Pancreas (tissue), 10 donors: ENCODE measurements at regions not wholly inside any gene's neighbourhood (a gene's known extent, or its start where the extent isn't known, plus 50 kb on each side); places are given as distances from the start of the nearest gene placed in this dataset.

Experiments used
- ATAC-seq, 4 donors: fragments of 200-7000 bp; cut with Tn5 transposase; one replicate each; pipeline versions ENCODE4 v1.8.0 to v1.9.1; 2020; ENCODE audit warnings: mild to moderate bottlenecking in 4 of 4, moderate library complexity in 4 of 4
- DNase-seq, 6 donors: peaks; one replicate each; pipeline ENCODE4 v3.0.0-alpha.2; 2020
- FAIRE-seq: peaks from 2 replicates; lab custom pipeline; 2012; peaks lifted over from hg19 to GRCh38; lab: Jason Lieb, UNC
- H3K27ac ChIP-seq, 4 donors: fragments of 200-600 bp; sonication (generic); 1 replicate in 3 of 4; 2 replicates in 1 of 4; pipeline versions ENCODE4 v1.5.0 to v1.8.0; 2020
- H3K27me3 ChIP-seq, 4 donors: fragments of 200-600 bp; one replicate each; pipeline ENCODE4 v1.8.0; 2021
- H3K36me3 ChIP-seq, 3 donors: fragments of 200-600 bp; sonication (generic) in 1 of 3; one replicate each; pipeline versions ENCODE4 v1.5.0 to v1.8.0; 2020 to 2021
- H3K4me1 ChIP-seq, 3 donors: fragments of 200-600 bp; one replicate each; pipeline ENCODE4 v1.8.0; 2021
- H3K4me3 ChIP-seq, 4 donors: fragments of 200-600 bp; sonication (generic) in 2 of 4; one replicate each; pipeline versions ENCODE4 v1.5.0 to v1.8.0; 2020 to 2021
- H3K9me3 ChIP-seq, 4 donors: fragments of 200-600 bp; one replicate each; pipeline ENCODE4 v1.8.0; 2021
- CTCF ChIP-seq, 4 donors: fragments of 200-600 bp; sonication (generic) in 3 of 4; IDR thresholded peaks; one replicate each; pipeline versions ENCODE4 v1.5.0 to v1.8.0; 2021; ENCODE audit warnings: antibody characterized with exemption in 4 of 4
- WGBS, 2 donors: extraction: QIAGEN DNeasy Blood & Tissue Kit; methylation state at CpG; one replicate each; pipeline ENCODE4 v1.1.7; 2013; 5-methylcytosine and 5-hydroxymethylcytosine counted together
- intact Hi-C, 3 donors: fragments of 100-400 bp; cut with DNase I; formaldehyde crosslinking; loops; one replicate each; pipeline versions ENCODE4 v1.11.1 to v1.14.2; 2022
- donor health status: healthy with polysubstance abuse.
- donor health status: DM: no; HTN: no; CAD: no; lungs with moderate emphysema.
- donor health status: DM: no; HTN: no; CAD: no.
- donor health status: control.
- donor health status: control.
- donor health status: Bipolar disorder and iron deficiency.
- donor health status: DM: yes; HTN: yes; CAD: no.
- donor health status: DM: no; HTN: no; CAD: no.
- donor health status: DM: no; HTN: no; CAD: no.
- donor health status: DM: yes; HTN: yes; CAD: no.

- FAIRE-seq (no peak), DNase-seq (no peak), ATAC-seq (no peak)
- Histone ChIP-seq H3K27ac (no peak overlapping the region), H3K9me3 (no peaks in the 10 kb centered on the region), H3K36me3 (no peaks in the 10 kb centered on the region), H3K4me3 (no peak overlapping the region), H3K27me3 (no peaks in the 10 kb centered on the region), H3K4me1 (no peaks in the 10 kb centered on the region)
- TF ChIP-seq CTCF (IDR thresholded peaks at IDR 0.05): no peak
- 84 to 88% methylated on average over 5 of the region's 5 CpGs for WGBS, 2 donors
- intact Hi-C loops: no loop called here
Observed at GRCh38 chr4:26047795-26048194, 133.8 kb downstream of the SMIM20 start.

- no peaks in the 10 kb centered on the region for H3K4me1 ChIP-seq
- intact Hi-C loops: no loop called here
- FAIRE-seq (peak; percentile 29), DNase-seq (no peak), ATAC-seq (peak in 3 of 4 donors; percentile 43 to 73 (median 63))
- 74 to 81% methylated on average over 12 of the region's 12 CpGs for WGBS, 2 donors
- no peaks in the 10 kb centered on the region for H3K36me3 ChIP-seq
- no peak for TF ChIP-seq CTCF (IDR thresholded peaks at IDR 0.05)
- no peak overlapping the region for H3K27ac ChIP-seq
- no peaks in the 10 kb centered on the region for H3K27me3 ChIP-seq
- no peaks in the 10 kb centered on the region for H3K9me3 ChIP-seq
- no peak overlapping the region for H3K4me3 ChIP-seq
Observed at GRCh38 chr4:26048378-26048882, 134.4 kb downstream of the SMIM20 start.

GRCh38 chr4:26048950-26049349 lies 134.9 kb downstream of the SMIM20 start:
- ATAC-seq (no peak), FAIRE-seq (no peak), DNase-seq (no peak)
- 83 to 89% methylated on average over 9 of the region's 9 CpGs for WGBS, 2 donors
- H3K4me3 ChIP-seq: no peak overlapping the region
- TF ChIP-seq CTCF (IDR thresholded peaks at IDR 0.05): no peak
- no peaks in the 10 kb centered on the region for H3K27me3 ChIP-seq
- H3K36me3 ChIP-seq: no peaks in the 10 kb centered on the region
- no peaks in the 10 kb centered on the region for H3K9me3 ChIP-seq
- H3K4me1 ChIP-seq: no peaks in the 10 kb centered on the region
- peak overlapping the region in 1 of 4 donors; percentile 8 for H3K27ac ChIP-seq
- intact Hi-C loops: no loop called here

GRCh38 chr4:26049447-26049846 lies 135.4 kb downstream of the SMIM20 start:
- H3K4me1 ChIP-seq: no peaks in the 10 kb centered on the region
- DNase-seq (no peak), ATAC-seq (no peak), FAIRE-seq (no peak)
- H3K27me3 ChIP-seq: no peaks in the 10 kb centered on the region
- no peak overlapping the region for H3K27ac ChIP-seq
- no peaks in the 10 kb centered on the region for H3K36me3 ChIP-seq
- intact Hi-C loops: no loop called here
- WGBS, 2 donors: 71 to 78% methylated on average over 4 of the region's 4 CpGs
- TF ChIP-seq CTCF (IDR thresholded peaks at IDR 0.05): no peak
- H3K9me3 ChIP-seq: no peaks in the 10 kb centered on the region
- no peak overlapping the region for H3K4me3 ChIP-seq

GRCh38 chr4:26050212-26050643 lies 136.2 kb downstream of the SMIM20 start:
- intact Hi-C loops: no loop called here
- 76 to 90% methylated on average over 8 of the region's 8 CpGs for WGBS, 2 donors
- Histone ChIP-seq H3K4me1 (no peaks in the 10 kb centered on the region), H3K4me3 (no peak overlapping the region), H3K27me3 (no peaks in the 10 kb centered on the region), H3K36me3 (no peaks in the 10 kb centered on the region), H3K9me3 (no peaks in the 10 kb centered on the region), H3K27ac (no peak overlapping the region)
- no peak for TF ChIP-seq CTCF (IDR thresholded peaks at IDR 0.05)
- peak in 2 of 4 donors; percentile 38 to 61 for ATAC-seq
- no peak for DNase-seq
- no peak for FAIRE-seq
